ENCODE measurements at regions not wholly inside any gene's neighbourhood (a gene's known extent, or its start where the extent isn't known, plus 50 kb on each side); places are given as distances from the start of the nearest gene placed in this dataset.

DNA sequence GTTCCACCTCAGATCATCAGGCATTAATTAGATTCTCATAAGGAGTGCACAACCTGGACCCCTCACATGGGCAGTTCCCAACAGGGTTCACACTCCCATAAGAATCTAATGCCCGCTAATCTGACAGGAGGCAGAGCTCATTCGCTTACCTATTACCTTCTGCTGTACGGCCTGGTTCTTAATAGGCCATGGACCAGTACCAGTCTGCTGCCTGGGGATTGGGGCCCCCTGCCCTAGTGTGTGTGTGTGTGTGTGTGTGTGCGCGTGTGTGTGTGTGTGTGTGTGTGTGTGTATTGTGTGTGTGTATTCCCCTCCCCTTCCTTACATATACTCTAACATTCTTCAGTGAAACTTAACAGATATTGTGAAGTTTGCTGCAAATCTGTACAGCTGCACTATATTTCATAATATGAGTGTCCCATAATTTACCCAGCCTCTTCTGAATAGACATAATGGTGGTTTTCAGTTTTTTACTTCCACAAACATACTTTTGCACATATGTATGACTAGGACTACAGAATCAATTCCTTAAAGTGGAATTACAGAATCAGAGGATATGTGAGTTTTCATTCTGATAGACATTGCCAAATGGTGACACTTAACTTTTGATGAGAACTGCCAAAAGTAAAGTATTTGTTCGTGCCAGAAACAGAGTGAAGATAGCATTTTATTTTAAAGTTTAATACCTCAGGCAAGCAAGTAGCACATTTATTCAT lies 205.2 kb upstream of the EEA1 start:
- DNase-seq = no peak

DNA sequence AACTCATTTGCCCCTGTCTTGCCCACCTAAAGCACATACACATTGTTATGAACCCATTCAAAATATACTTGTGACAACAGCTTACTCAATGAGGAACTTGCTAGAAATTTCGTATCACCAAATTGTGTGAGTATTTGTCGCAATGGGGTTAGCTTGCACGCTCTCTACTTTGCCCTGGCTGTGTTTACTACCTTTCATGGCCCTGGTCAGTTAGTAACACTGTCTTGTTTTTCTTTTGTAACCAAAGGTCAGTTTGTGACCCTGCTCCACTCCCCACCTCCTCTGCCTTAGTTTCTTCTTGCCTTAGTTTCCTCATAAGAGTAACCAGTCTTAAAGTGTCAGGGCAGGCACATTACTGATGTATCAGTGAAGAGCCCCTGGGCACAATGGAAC lies 205.8 kb upstream of the EEA1 start:
- no peak for DNase-seq

DNA sequence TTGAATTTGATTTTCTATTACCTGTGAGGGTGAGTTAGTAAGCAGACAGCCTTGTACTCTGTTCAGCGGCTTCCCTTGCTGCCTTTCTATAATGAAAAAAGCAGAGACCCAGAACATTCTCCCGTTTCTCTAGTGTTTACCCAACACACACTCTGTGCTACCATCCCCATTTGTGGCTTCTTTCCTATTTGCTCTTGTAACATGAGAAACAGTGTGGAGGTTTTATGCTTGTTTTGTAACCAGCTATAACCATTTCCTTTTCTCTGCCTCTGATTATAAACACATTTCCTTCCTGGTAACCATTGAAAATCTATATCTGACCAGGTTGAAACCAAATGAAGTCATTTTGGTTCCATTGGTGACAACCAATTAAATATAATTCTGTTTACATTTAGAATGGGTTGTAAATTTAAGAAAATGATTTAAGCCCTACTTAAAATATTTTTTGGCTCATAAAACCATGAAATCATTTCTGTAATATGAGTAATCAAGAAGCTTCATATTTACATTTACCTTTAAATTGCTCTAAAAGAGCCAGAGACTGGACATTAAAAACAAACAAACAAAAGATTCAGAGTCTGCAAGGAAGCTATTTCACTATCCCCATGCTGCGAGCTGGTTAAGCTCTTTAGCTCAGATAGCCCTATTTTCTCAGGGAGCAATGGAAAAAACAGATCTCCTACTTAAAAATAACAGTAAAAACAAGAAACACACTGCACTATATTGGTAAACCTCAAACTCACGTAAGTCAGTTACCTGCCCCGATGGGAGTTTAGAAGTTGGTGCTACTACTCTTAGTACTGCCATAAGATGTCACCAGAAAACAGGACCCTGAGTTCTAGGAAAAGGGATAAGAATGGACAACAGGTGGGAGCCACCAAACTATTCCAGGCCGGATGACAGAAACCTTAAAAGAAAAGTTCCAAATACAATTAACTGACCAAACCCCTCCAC lies 206.5 kb upstream of the EEA1 start:
- DNase-seq = peak; percentile 46

DNA sequence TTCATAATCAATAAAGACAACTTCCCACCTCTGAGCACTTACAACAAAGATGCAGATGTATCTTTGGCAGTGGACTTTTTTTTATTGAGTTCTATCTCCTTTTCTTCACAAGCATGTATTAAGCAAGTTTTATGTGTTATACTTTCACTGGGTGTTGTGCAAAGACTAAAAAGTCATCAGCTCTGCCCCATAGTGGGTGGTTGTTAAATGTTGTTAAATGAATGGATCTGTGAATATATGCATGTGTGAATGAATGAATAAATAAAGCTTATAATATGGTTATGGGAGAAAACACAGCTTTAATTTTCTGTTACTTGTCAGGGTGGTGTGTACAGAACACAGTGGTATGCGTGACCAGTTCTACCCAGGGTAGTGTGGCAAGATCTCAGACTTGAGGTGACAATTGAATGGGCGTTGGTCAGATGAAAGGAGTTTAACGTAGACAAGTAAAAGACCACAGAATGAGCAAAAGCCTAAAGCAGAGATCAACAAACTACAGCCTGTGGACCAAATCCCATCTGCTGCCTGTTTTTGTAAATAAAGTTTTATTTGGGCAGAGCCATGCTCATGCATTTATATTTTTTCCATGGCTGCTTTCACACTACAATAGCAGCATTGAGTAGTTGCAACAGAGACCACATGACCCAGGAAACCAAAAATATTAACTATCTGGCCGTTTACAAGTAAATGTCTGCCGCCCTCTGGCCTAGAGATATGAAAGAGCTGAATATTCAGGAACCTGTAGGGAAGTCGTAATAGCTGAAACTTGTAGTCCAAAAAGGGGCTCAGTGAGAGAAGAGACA lies 207.4 kb upstream of the EEA1 start:
- no peak for DNase-seq

DNA sequence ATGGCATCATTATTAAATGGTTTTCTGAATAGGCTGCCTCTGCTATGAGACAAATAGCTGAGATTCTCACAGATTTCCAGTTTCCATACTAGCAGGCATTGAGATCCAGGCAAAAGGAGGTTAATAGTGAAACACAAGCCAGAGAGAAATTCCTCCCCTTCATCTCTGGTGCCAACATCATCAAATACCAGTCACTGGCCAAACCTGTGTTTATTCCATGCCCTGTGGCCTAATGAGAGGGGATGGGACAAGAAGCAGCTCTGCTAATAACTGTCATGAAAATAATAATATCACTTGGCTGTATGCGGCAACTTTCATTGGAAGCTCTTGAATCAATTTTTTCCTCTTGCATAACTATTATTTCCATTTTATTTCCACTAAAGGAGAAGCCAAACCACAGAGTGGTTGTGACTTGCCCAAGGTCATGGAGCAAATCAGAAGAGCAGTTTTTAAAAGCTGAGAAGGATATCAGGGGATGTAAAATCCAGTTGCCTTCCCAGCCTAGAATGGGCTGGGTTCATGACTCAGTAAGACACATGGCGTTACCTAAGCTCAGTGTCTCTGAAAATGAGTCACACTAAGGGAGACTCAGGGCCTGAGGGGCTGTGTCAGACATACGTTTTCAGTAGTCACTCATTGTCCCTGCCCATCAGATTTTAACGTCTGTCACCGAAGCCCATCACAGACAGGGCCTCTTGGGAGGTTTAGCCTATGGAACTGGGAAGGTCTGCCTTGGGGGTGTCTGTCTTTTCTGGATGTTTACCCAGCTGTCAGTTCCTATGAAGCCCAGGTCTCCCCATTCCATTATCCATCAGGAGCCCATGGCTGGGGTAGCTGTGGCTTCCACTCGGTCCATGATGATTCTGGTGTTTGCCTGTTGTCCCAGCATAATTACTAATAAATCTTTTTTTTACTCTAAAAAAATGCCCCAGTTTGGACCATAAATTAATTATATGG lies 208.8 kb upstream of the EEA1 start:
- DNase-seq = no peak

DNA sequence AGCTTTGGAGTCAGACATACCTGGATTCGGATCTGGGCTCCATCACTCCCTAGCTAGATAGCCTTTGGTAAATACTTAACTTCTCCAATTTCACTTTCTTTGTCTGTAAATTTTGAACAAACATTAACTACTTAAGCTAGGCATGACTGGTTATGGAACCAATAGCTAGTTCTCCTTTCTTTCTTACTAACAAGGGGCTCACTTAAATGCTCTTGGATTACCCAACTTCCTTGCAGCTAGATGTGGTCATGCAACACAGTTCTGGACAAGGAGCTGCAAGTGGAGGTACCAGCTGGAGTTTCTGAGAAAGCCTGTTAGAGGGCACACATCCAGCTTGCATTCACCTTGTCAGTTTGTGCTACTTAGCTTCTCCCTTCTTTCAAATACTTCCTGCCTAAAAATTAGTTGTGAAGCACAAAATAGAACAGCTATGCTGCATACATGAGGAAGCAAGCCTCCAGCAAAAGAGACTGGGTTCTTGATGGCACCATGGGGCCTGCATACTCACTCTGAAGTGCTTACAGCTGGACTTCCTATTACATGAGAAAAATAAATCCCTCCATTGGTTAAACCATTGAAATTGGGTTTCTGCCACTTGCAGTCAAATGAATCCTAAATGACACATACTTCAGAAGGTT lies 210.1 kb upstream of the EEA1 start:
- DNase-seq = no peak

DNA sequence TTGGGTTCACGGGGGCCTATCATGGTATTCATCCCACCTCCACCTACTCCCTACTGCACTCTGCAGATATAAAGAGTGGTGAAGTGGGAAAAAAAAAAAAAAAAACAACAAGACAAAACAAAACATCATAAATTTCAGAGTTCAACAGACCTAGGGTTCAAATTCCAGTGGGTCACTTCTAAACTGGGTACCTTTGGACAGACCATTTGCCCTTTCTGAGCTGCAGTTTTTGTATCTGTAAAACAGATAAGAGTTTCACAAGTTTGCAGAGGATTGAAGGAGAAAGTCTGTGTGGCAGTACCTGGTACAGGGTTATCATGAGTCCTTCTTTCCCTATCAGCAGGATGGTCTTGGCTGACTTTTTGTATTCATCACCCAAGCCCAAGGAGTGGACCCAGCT lies 211.2 kb upstream of the EEA1 start:
- DNase-seq = no peak

DNA sequence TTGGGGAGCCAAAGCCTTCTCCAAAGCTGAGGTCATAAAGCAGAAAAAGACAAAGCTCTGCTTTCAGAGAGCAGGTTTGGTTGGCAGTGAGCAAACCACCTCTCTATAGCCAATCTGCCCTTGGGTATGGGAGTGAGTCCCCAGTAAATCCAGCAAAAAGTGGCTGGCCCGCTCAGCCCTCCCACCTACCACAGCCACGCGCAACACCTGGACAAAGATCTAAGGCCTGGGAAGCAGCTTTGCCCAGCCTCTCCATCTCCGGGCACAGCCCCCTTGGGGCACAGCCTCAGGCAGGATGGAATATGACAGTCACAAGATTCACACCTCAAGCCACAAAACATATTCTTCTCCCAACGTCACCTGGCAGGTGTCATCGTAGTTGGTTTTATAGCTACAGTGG lies 211.7 kb upstream of the EEA1 start:
- no peak for DNase-seq

DNA sequence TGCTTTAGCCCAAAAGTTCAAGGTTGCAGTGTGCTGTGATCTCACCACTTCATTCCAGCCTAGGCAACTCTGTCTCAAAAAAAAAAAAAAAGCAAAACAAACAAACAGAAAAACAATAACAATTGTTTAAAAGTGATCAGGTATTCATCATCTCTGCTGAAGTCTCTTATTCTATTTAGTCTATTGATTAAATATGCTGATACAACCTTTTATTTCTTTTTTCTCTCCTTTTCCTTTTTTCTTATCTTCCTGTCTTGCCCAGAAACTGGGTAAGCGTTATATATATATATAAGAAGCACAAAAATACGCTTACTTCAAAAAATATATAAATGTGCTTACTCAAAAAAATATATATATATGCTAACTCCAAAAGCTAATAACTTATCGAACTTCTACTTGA lies 213.8 kb upstream of the EEA1 start:
- DNase-seq = no peak

DNA sequence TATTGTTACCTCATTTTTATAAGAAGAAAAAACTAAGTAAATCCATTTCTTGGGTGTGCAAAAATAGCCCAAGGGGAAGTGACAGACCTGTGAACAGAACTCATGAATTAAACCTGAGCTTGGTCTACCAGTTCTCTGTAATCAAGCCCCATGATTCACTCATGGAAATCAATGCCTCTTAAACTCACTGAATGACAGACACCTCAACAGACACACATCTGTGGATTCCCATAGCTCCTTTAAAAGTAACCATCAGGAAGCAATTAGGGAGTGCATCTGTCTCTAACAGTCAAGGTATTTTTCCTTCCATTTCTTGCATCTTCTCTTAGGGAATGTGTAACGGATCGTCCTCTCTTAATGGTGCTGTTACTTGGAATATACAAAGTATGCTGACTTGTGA lies 215.0 kb upstream of the EEA1 start:
- no peak for DNase-seq

DNA sequence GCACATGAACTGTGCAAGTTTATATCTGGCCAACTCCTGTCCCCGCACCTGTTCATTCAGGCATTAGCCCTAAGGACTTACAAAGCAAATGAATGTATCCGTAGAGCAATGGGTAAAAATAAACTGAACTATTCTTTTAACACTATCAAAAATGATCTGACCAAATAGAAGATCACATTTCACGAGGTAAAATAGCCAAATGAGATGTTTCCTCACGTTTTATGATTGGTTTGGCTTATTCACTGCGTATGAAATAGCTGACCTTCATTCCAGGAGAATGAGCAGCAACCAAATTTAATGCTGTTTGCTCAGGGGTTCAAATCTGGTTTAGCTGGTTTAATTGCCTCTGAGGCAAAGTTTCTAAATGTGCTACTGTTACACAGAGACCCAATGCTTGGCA lies 216.0 kb upstream of the EEA1 start:
- DNase-seq = no peak

DNA sequence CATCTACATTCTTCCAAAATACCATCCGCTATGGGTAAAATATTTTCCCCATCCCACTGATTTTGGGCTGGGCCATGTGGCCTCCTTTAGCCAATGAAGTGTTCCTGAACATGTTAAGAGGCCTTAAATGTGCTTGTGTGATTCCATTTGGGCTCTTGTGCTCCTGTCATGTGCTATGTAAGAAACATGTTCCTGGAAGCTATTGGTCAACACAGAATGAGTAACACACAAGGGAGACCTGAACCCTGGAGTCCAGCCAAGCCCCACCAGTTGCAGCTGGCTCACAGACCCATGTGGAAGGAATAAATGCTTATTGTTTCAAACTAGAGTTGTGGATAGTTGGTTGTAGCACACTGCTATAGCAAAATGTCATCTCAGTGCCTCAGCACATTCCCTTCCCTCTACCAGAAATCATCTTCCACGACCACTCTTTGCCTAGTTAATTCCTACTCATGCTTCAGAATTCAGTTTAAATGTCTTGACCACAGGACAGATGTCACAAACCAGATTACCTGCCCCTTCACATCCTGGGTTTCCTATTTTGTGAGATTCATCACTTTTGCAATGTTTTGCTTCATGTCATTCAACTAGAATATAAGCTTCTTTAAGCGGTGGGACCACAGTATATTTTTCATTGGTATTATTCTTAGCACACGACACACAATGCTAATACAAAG lies 217.3 kb upstream of the EEA1 start:
- DNase-seq = no peak

DNA sequence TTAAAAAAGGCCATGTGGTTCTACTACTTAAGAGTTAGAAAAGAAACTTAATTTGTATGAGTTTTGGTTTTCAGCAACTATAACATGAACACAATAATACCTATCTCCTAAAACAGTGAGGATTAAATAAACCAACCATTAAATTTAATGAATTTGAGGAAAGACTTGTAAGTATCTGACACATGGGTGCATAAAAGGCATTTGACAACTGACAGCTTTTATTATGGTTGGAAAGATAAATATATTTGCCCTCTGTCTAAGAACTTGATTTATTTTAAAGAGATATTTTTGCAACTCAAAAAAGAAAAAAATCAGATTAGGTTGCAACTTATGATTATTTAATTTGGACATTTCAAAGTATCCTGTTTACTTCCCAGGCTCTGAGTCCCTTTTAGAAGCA lies 217.9 kb upstream of the EEA1 start:
- DNase-seq = no peak

DNA sequence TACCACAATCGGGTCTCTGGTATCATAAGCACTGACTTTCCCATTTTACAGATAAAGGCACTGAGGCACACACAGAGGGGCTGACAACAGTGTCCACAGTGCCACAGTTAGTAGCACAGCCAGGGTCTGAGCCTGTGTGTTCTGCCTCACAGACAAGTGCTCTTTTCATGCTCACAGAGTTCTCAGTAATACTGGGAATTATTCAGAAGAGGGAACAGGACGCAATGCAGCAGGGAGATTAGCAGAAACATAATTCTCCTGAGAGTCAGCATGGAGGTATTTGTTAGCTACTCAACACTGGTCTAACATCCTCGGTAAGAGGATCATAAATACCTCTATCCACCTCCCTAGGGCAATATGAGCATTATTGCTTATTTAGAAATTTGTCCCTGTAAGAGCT lies 219.3 kb upstream of the EEA1 start:
- no peak for DNase-seq

DNA sequence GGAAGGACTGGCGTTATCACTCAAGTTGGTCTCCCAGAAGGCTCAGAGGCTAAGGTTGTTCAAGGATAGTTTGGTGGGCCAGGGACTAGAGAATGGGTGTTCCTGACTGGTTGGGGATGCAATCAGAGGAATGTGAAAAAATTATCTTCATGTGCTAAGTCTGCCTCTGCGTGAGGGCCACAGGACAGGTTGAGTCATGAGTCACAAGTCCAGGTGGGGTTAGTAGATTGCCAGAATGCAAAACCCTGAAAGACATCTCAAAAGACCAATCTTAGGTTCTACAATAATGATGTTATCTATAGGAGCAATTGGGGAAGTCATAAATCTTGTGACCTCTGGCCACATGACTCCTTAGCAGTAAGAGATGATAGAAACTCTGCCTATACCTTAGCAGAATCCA lies 220.1 kb upstream of the EEA1 start:
- no peak for DNase-seq

DNA sequence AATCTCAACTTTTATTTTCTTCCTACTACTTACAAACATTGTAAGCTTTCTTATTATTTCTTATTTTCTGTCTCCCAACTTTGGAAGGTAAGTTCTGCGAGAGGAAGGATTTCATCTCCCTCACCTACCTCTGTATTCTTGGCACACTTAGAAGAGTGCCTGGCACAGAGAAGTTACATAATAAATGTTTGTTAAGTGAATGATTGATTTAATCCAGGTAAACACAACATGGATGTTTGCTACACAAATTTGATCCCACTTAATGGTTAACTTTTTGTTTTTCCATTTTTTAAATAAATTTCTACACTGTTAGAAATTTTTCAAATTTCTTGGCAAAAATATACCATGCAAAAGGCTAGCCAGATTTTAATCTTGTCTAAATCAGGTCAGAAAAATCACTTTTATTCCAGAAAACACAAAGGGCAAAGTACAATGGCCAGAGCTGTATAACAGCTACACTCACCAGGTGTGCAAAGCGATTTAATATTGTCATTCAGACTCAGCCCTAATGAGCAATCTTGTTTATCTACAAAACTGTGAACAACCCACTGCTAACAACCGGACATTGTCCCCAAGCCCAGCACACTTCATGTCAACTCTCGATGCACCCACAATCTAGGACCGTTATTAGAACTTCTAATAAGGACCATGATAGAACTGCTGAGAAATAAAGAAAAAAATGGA lies 222.1 kb upstream of the EEA1 start:
- DNase-seq = no peak

DNA sequence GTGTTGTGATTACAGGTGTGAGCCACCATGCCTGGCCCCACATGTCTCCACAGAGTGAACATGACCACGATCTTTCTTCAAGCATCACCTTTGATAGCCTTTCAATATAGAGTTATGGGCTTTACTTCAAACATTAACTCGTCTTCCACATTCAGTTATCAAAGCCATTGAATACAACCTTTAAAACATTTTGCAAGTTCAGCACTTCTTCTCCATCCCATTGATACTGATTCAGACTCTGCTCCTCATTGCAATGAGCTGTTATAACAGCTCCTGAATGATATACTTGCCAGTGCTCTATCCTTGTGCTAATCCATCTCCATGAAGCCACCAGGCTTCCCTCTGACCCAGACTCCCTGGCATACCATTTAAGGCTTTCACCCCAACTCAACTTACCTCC lies 223.5 kb upstream of the EEA1 start:
- no peak for DNase-seq

DNA sequence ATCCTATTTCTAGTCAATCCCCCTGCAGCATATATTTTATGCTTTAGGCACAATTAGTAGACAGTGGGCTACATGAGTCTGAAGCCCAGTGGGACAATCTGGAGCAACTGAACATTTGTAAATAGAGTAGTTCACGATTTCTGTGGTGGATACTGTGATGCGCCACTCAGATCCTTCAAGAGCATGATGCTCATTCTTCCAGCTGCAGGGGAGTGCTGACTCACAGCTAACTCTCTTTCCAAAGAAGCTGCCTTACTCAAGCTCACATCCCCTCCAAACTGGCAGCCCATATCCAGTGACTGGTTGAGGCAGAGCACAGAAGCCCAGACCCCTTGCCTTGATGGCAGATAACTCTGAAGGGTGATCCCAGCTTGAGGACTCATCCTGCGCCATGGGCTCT lies 224.2 kb upstream of the EEA1 start:
- no peak for DNase-seq

DNA sequence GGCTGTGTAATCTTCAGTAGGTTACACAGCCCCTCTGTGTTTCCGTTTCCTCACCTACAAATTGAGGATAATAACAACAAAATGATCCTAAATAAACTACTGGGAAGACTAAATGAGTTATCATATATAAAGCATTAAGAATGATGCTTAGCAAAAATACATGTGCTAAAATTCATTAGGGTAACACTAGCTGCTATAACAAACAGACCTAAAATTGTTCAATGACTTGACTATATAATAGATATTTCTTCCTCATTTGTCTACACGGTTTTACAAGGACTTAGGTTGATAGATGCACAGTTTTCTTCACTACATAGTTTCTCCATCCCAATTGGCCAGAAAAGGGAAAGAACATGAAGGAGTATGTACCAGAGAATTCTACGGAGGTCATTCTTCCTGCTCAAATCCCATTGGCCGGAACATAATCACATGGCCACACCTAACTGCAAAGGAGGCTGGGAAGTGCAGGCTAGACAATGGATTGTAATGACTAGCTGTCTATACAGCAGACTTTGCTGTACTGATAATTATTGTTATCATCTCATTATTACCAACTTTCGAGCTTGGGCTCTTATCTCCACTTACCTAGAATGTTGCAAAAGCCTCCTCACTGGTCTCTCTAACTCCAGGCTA lies 223.5 kb upstream of the NUDT4 start:
- no peak for DNase-seq

Data from muscle of arm (tissue), 1 donor.